GM19240 (cell line): ENCODE measurements at regions not wholly inside any gene's neighbourhood (a gene's known extent, or its start where the extent isn't known, plus 50 kb on each side); places are given as distances from the start of the nearest gene placed in this dataset.

Source experiments
- DNase-seq: peaks from one replicate; pipeline ENCODE4 v3.0.0; 2011; ENCODE audit warnings: low spot score; ENCODE audit not compliant: insufficient read length

- no peak for DNase-seq
These were observed 339.2 kb downstream of the NXPE2 start for GRCh38 chr11:115017529-115017928.

GRCh38 chr11:115030166-115030565 is 351.8 kb downstream of the NXPE2 start:
- DNase-seq = no peak

GRCh38 chr11:115036406-115037180 is 358.3 kb downstream of the NXPE2 start:
- DNase-seq = no peak

GRCh38 chr11:115042002-115042401 is 363.7 kb downstream of the NXPE2 start:
- DNase-seq = no peak

- no peak for DNase-seq
These were observed 369.3 kb downstream of the NXPE2 start for GRCh38 chr11:115047631-115048030.

GRCh38 chr11:115049796-115050195 is 371.5 kb downstream of the NXPE2 start:
- no peak for DNase-seq

- no peak for DNase-seq
These were observed 372.4 kb downstream of the NXPE2 start for GRCh38 chr11:115050756-115051155.

GRCh38 chr11:115051938-115052590 is 373.7 kb downstream of the NXPE2 start:
- DNase-seq = no peak

- DNase-seq = no peak
These were observed 374.3 kb downstream of the NXPE2 start for GRCh38 chr11:115052601-115053000.

- no peak for DNase-seq
These were observed 376.5 kb downstream of the NXPE2 start for GRCh38 chr11:115054570-115055538.

- no peak for DNase-seq
These were observed 378.2 kb downstream of the NXPE2 start for GRCh38 chr11:115056514-115056913.

GRCh38 chr11:115060840-115061239 is 382.5 kb downstream of the NXPE2 start:
- no peak for DNase-seq

- DNase-seq = no peak
These were observed 387.0 kb downstream of the NXPE2 start for GRCh38 chr11:115065314-115065713.

- DNase-seq = no peak
These were observed 387.7 kb downstream of the NXPE2 start for GRCh38 chr11:115065830-115066664.

GRCh38 chr11:115067471-115067870 is 389.1 kb downstream of the NXPE2 start:
- DNase-seq = no peak

GRCh38 chr11:115067900-115068530 is 389.7 kb downstream of the NXPE2 start:
- no peak for DNase-seq

GRCh38 chr11:115069599-115069998 is 391.3 kb downstream of the NXPE2 start:
- DNase-seq = no peak

GRCh38 chr11:115075356-115075755 is 397.0 kb downstream of the NXPE2 start:
- DNase-seq = no peak

GRCh38 chr11:115077740-115078139 is 399.4 kb downstream of the NXPE2 start:
- no peak for DNase-seq
